Bone marrow (tissue), 2 donors: ENCODE measurements at regions not wholly inside any gene's neighbourhood (a gene's known extent, or its start where the extent isn't known, plus 50 kb on each side); places are given as distances from the start of the nearest gene placed in this dataset.

ENCODE experiments used
- DNase-seq, 2 donors: peaks; one replicate each; lab custom pipeline; 2025; lab: John Stamatoyannopoulos, UW

DNA sequence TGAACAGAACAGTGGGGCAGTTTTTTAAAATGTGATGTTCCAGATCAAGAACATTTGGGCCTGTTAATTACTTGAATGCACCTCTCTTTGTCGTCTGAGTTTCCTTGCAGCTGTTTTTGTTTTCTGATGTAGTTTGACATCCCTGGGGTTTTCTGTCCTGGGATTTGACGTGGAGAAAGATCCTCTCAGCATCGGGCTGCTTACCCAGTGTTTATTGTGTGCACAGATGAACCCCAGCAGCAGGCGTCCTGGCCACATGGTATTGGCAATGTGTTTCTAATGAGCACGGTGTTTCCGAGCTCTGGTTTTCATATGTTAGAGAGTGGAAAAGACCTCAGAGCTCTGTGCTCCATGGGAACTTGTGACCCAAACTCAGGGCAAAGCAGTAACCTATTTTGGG, 191.1 kb upstream of the IRX3 start:
- no peak for DNase-seq

GRCh38 chr16:54475019-54475601, 188.5 kb upstream of the IRX3 start:
- DNase-seq: no peak

GRCh38 chr16:54473226-54473993, 186.8 kb upstream of the IRX3 start:
- DNase-seq: no peak

DNA sequence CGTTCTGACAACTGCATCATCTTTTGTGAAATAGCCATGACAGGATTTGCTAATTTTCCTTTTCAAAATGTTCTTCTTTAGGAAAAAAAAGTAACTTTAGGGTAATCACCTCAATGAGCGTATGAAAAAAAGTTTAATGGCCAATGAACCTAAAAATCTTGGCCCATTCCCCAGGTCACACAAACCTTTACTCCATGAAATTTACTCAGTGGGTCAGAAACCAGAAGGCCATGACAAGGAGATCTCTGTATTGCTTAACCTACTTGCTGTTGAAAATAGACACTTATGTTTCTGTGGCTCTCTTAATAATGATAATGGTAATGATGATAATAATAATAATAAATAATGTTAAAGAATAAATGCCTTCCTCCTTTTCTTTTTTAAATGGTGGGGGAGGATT, 180.8 kb upstream of the IRX3 start:
- DNase-seq: no peak

GRCh38 chr16:54466233-54466632, 179.6 kb upstream of the IRX3 start:
- DNase-seq: no peak

- DNase-seq: no peak
These were observed 178.5 kb upstream of the IRX3 start for GRCh38 chr16:54465063-54465462.

DNA sequence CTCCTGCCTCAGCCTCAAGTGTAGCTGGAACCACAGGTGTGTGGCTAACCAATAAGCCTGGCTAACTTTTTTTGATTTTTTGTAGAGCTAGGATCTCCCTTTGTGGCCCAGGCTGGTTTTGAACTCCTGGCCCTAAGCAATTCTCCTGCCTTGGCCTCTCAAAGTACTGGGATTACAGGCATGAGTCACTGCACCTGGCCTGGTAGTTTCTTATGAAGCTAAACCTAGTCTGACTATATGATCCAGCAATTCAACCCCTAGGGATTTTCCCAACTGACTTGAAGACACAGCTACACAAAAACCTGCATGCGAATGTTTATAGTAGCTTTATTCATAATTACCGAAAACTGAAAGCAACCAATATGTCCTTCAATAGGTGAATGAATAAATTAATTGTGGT, 176.2 kb upstream of the IRX3 start:
- no peak for DNase-seq

DNA sequence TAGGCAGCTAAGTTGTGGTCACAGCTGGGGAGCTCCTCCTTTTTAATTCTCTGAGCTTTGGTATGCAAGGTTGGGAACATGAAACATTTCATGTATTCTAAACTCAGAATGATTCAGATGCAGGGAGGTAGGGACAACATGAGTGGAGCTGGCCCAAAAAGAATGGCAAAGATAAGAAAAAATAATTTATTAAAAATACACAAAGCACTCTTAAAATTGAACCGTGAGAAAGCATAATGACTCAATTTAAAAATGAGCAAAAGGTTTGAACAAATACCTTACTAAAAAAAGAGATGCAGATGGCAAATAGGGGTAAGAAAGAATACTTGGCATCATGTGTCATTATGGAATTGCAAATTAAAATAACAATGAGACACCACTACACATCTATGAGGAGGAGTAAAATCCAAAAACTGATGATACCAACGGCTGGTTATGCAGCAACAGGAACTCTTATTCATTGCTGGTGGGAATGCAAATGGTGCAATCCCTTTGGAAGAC, 175.6 kb upstream of the IRX3 start:
- no peak for DNase-seq

DNA sequence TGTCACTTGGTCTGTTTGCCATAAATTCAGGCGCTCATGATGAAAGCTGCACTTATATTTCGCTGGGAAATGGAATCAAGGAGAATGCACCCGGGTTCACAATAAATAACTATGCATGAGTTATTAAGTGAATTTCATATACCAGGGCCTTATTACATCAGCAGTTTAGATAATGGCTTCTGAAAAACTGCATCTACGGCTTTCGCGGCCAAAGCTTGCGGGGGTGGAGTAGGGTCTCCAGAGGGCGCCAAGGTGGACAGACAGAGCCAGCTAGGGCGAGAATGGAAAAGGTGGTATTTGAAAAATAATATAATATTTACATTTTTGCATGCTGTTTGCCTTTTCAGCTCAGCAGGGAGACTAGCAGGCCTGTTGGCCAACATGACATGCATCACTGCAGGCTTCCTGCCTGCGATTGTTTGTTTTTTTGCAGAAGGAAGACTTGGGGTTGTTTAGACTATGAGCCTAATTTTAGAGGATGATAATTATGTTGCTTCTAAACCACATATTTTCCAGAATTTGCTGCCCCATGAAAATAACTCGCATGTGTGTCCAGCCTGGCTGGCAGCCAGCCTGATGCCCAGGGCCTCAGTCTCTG, 173.8 kb upstream of the IRX3 start:
- DNase-seq: no peak

- no peak for DNase-seq
These were observed 173.1 kb upstream of the IRX3 start for GRCh38 chr16:54459509-54460262.

DNA sequence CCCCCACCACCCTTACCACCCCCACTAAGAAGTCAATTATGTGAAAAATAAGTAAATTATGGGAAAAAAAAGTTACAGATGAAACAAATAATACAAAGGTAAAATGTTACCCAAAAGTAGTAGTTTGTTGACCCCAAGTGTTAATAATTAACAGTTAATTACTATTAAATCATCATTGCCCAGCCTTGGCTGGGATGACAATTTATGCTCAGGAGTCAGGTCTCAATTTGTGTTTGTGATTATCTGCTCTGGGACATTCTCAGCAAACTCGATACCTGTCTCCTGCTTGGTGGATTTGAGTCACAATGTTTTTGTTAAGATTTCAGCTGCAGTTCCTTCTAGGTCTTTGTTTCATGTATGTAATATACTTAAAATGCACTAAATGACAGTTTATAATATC, 172.3 kb upstream of the IRX3 start:
- no peak for DNase-seq

GRCh38 chr16:54456291-54456690, 169.7 kb upstream of the IRX3 start:
- DNase-seq: no peak

DNA sequence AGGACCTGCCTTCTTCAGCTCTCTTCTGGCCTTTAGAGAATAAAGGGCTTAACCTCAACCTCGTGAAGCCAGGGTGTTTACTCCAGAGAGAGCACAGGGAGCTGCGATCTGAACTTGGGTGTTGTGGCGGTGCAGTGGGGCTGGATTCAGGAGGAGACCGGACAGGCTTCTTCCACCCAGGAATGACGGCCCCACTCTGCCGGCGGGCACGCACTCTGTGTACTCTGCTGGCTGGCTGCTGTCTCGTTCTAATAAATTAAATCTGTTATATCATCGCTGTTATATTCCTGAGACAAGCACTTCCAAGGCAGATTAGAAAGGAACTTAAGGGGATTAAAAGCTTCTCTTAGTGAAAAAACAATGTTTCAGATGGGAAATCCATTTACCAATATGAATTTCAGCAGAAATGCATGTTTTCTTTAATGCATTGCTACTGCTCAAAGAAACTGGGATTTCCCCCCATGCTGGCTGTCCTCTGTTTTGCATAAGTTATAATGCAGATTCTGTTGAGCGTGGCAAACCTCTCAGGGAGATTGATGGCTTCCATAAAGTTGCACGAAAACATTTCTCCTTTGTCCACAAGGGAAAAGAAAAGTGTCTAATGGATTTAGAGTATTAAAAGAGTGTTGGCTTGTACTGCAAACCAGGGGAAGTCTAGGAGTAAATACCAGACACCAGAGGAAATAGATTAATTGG, 168.6 kb upstream of the IRX3 start:
- no peak for DNase-seq

DNA sequence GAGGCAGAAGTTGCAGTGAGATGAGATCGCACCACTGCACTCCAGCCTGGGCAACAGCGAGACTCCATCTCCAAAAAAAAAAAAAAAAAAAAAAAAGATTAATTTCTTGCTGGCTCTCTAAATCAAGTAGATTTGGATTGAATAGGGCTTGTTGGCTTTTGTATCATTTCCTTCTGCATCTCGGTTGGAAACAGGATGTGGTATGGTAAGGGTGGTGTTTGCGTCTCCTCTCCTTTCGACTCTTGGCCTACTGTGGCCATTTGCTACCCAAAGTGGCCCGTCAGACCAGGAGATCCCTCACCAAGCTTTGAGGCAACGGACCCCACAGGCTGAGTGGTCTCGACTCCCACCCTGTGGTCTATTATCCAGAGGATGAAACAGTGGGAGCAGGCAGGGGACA, 168.0 kb upstream of the IRX3 start:
- no peak for DNase-seq

GRCh38 chr16:54453871-54454270, 167.3 kb upstream of the IRX3 start:
- DNase-seq: no peak

GRCh38 chr16:54447576-54448440, 161.2 kb upstream of the IRX3 start:
- no peak for DNase-seq

DNA sequence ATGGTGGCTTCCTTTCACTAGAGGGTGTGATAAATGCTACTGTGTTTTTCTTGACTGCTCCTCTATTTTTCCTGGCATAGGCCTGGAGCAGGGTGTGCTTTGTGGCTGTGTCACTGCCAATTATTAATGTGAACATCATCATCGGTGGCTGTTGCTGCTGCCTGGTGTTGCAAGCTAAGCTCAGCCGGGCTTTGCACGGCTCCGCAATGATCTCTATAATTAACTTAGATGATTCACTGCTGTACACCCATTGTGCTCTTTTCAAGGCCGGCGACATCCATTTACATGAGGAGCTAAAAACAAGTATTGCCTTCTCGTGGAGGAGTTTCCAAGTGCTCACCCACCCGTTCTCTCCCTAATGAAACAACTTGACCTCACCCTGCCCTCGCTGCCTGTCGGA, 160.1 kb upstream of the IRX3 start:
- DNase-seq: no peak

DNA sequence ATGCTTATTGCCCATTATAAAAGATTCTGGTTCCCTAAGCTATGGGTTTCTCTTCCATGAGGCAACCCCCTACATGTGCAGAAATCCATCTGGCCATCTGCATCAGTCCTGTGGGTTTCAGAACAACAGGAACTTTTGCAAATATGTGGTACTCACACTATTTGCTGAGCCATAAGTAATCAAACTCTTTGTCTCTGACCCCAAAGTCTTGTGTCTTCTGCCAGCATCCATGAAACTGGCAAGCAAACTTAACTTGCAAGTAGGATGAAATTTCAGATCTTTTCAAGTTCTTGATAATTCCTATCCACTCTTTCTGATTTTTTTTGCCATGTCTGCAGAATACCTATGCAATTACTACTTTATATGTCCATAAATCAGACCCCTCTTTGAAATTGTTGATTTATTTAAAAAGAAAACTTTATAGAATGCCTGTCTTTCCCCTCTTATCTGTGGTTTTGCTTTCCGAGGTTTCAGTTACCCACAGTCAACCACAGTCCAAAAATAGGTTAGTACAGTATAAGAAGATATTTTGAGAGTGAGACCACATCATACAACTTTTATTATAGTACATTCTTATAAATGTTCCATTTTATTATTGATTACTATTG, 158.4 kb upstream of the IRX3 start:
- DNase-seq: no peak

DNA sequence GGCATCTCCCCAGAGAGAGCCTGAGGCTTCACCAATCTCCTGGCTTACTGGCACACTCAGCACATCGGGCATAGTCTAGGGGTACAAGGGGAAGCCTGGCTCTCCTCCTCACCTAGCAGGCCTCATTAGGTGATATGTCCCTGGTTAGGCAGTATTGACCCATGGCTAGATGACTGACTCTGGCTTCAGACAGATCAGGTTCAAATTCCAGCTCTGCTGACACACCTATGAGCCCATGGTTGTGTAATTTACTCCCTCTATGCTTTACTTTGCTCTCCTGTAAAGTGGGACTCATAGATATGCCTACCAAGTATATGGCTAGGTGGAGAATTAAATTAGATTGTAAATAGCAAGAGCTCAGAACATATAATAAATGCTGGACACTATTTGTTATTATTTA, 157.3 kb upstream of the IRX3 start:
- DNase-seq: no peak

- DNase-seq: no peak
These were observed 156.8 kb upstream of the IRX3 start for GRCh38 chr16:54443352-54443751.

DNA sequence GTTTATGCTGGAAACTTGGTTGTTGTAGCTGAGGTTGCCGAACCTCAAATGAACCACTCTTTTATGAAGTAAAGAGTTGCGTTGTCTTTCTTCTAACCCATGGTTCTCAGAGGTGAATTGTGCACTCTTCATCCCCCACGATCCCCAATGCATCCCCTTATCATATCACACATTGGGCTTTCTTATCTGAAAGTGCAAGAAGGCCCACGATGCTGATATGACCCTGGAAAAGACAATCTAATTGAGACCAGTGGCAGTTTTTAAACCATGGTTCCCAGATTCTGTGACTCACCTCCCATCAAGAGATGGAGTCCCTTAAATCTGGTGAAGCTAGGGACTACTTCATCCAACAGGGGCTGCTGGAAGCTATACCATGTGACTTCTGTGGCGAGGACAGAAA, 156.3 kb upstream of the IRX3 start:
- DNase-seq: no peak
